ENCODE measurements at regions not wholly inside any gene's neighbourhood (a gene's known extent, or its start where the extent isn't known, plus 50 kb on each side); places are given as distances from the start of the nearest gene placed in this dataset.

- 94% methylated on average over 2 of the region's 2 CpGs for WGBS
- no peak overlapping the region for H3K4me3 ChIP-seq (ENCODE audit: low read length in 2 of 2)
These were observed 133.7 kb downstream of the TFPI2 start for GRCh38 chr7:93756890-93757289.

GRCh38 chr7:93751421-93751820 lies 139.1 kb downstream of the TFPI2 start:
- WGBS, result 94% methylated on average over 1 of the region's 1 CpG
- Histone ChIP-seq H3K4me3 (ENCODE audit: low read length in 2 of 2) (no peak overlapping the region), H3K27ac (ENCODE audit: low read depth in 1 of 2, low read length in 1 of 2) (no peak overlapping the region), H3K9me3 (ENCODE audit: control insufficient read depth in 2 of 2, insufficient read depth in 1 of 2, low read length in 1 of 2) (no peaks in the 10 kb centered on the region), H3K36me3 (ENCODE audit: control insufficient read depth in 2 of 2, insufficient read depth in 2 of 2, low read length in 1 of 2) (no peaks in the 10 kb centered on the region), H3K27me3 (ENCODE audit: control insufficient read depth in 2 of 2, insufficient read depth in 1 of 2, low read length in 1 of 2) (no peaks in the 10 kb centered on the region), H3K4me1 (ENCODE audit: control insufficient read depth in 2 of 2, insufficient read depth in 2 of 2, low read length in 2 of 2) (no peaks in the 10 kb centered on the region)
- no peak for DNase-seq (ENCODE audit: low read depth in 6 of 9, low spot score in 9 of 9)

More at GRCh38 chr7:93756890-93757289, 133.7 kb downstream of the TFPI2 start:
- Histone ChIP-seq H3K36me3 (ENCODE audit: control insufficient read depth in 2 of 2, insufficient read depth in 2 of 2, low read length in 1 of 2) (no peaks in the 10 kb centered on the region), H3K27ac (ENCODE audit: low read depth in 1 of 2, low read length in 1 of 2) (no peak overlapping the region), H3K27me3 (ENCODE audit: control insufficient read depth in 2 of 2, insufficient read depth in 1 of 2, low read length in 1 of 2) (no peaks in the 10 kb centered on the region), H3K4me1 (ENCODE audit: control insufficient read depth in 2 of 2, insufficient read depth in 2 of 2, low read length in 2 of 2) (no peaks in the 10 kb centered on the region), H3K9me3 (ENCODE audit: control insufficient read depth in 2 of 2, insufficient read depth in 1 of 2, low read length in 1 of 2) (no peaks in the 10 kb centered on the region)
- no peak for DNase-seq (ENCODE audit: low read depth in 6 of 9, low spot score in 9 of 9)

- WGBS, result 91% methylated on average over 1 of the region's 1 CpG
- DNase-seq (ENCODE audit: low read depth in 6 of 9, low spot score in 9 of 9), result no peak
- H3K27me3 ChIP-seq (ENCODE audit: control insufficient read depth in 2 of 2, insufficient read depth in 1 of 2, low read length in 1 of 2), result no peaks in the 10 kb centered on the region
- no peak overlapping the region for H3K4me3 ChIP-seq (ENCODE audit: low read length in 2 of 2)
- H3K4me1 ChIP-seq (ENCODE audit: control insufficient read depth in 2 of 2, insufficient read depth in 2 of 2, low read length in 2 of 2), result no peaks in the 10 kb centered on the region
- no peak overlapping the region for H3K27ac ChIP-seq (ENCODE audit: low read depth in 1 of 2, low read length in 1 of 2)
- H3K9me3 ChIP-seq (ENCODE audit: control insufficient read depth in 2 of 2, insufficient read depth in 1 of 2, low read length in 1 of 2), result no peaks in the 10 kb centered on the region
- H3K36me3 ChIP-seq (ENCODE audit: control insufficient read depth in 2 of 2, insufficient read depth in 2 of 2, low read length in 1 of 2), result no peaks in the 10 kb centered on the region
These were observed 139.6 kb downstream of the TFPI2 start for GRCh38 chr7:93750986-93751385.

- Histone ChIP-seq H3K36me3 (ENCODE audit: control insufficient read depth in 2 of 2, insufficient read depth in 2 of 2, low read length in 1 of 2) (no peaks in the 10 kb centered on the region), H3K27me3 (ENCODE audit: control insufficient read depth in 2 of 2, insufficient read depth in 1 of 2, low read length in 1 of 2) (no peaks in the 10 kb centered on the region), H3K27ac (ENCODE audit: low read depth in 1 of 2, low read length in 1 of 2) (no peak overlapping the region), H3K9me3 (ENCODE audit: control insufficient read depth in 2 of 2, insufficient read depth in 1 of 2, low read length in 1 of 2) (no peaks in the 10 kb centered on the region), H3K4me1 (ENCODE audit: control insufficient read depth in 2 of 2, insufficient read depth in 2 of 2, low read length in 2 of 2) (no peaks in the 10 kb centered on the region), H3K4me3 (ENCODE audit: low read length in 2 of 2) (no peak overlapping the region)
- DNase-seq (ENCODE audit: low read depth in 6 of 9, low spot score in 9 of 9), result no peak
- WGBS, result 94% methylated on average over 3 of the region's 3 CpGs
These were observed 143.5 kb downstream of the TFPI2 start for GRCh38 chr7:93747019-93747418.

GRCh38 chr7:93739424-93739823 lies 151.1 kb downstream of the TFPI2 start:
- no peak overlapping the region for H3K27ac ChIP-seq (ENCODE audit: low read depth in 1 of 2, low read length in 1 of 2)
- no peak overlapping the region for H3K4me3 ChIP-seq (ENCODE audit: low read length in 2 of 2)
- no peaks in the 10 kb centered on the region for H3K27me3 ChIP-seq (ENCODE audit: control insufficient read depth in 2 of 2, insufficient read depth in 1 of 2, low read length in 1 of 2)
- no peaks in the 10 kb centered on the region for H3K9me3 ChIP-seq (ENCODE audit: control insufficient read depth in 2 of 2, insufficient read depth in 1 of 2, low read length in 1 of 2)
- DNase-seq (ENCODE audit: low read depth in 6 of 9, low spot score in 9 of 9), result no peak
- no peaks in the 10 kb centered on the region for H3K4me1 ChIP-seq (ENCODE audit: control insufficient read depth in 2 of 2, insufficient read depth in 2 of 2, low read length in 2 of 2)
- no peaks in the 10 kb centered on the region for H3K36me3 ChIP-seq (ENCODE audit: control insufficient read depth in 2 of 2, insufficient read depth in 2 of 2, low read length in 1 of 2)

- no peak for DNase-seq (ENCODE audit: low read depth in 6 of 9, low spot score in 9 of 9)
These were observed 152.6 kb downstream of the TFPI2 start for GRCh38 chr7:93737953-93738352.

GRCh38 chr7:93736668-93737369 lies 153.7 kb downstream of the TFPI2 start:
- Histone ChIP-seq H3K4me3 (ENCODE audit: low read length in 2 of 2) (no peak overlapping the region), H3K9me3 (ENCODE audit: control insufficient read depth in 2 of 2, insufficient read depth in 1 of 2, low read length in 1 of 2) (no peaks in the 10 kb centered on the region), H3K4me1 (ENCODE audit: control insufficient read depth in 2 of 2, insufficient read depth in 2 of 2, low read length in 2 of 2) (no peaks in the 10 kb centered on the region), H3K27ac (ENCODE audit: low read depth in 1 of 2, low read length in 1 of 2) (no peak overlapping the region), H3K27me3 (ENCODE audit: control insufficient read depth in 2 of 2, insufficient read depth in 1 of 2, low read length in 1 of 2) (no peaks in the 10 kb centered on the region), H3K36me3 (ENCODE audit: control insufficient read depth in 2 of 2, insufficient read depth in 2 of 2, low read length in 1 of 2) (no peaks in the 10 kb centered on the region)
- 92% methylated on average over 2 of the region's 2 CpGs for WGBS
- DNase-seq (ENCODE audit: low read depth in 6 of 9, low spot score in 9 of 9), result no peak

More at GRCh38 chr7:93737953-93738352, 152.6 kb downstream of the TFPI2 start:
- Histone ChIP-seq H3K36me3 (ENCODE audit: control insufficient read depth in 2 of 2, insufficient read depth in 2 of 2, low read length in 1 of 2) (no peaks in the 10 kb centered on the region), H3K27me3 (ENCODE audit: control insufficient read depth in 2 of 2, insufficient read depth in 1 of 2, low read length in 1 of 2) (no peaks in the 10 kb centered on the region), H3K9me3 (ENCODE audit: control insufficient read depth in 2 of 2, insufficient read depth in 1 of 2, low read length in 1 of 2) (no peaks in the 10 kb centered on the region), H3K27ac (ENCODE audit: low read depth in 1 of 2, low read length in 1 of 2) (no peak overlapping the region), H3K4me3 (ENCODE audit: low read length in 2 of 2) (no peak overlapping the region), H3K4me1 (ENCODE audit: control insufficient read depth in 2 of 2, insufficient read depth in 2 of 2, low read length in 2 of 2) (no peaks in the 10 kb centered on the region)
- WGBS, result 96% methylated on average over 2 of the region's 2 CpGs

- DNase-seq (ENCODE audit: low read depth in 6 of 9, low spot score in 9 of 9), result no peak
- Histone ChIP-seq H3K36me3 (ENCODE audit: control insufficient read depth in 2 of 2, insufficient read depth in 2 of 2, low read length in 1 of 2) (no peaks in the 10 kb centered on the region), H3K4me3 (ENCODE audit: low read length in 2 of 2) (no peak overlapping the region), H3K9me3 (ENCODE audit: control insufficient read depth in 2 of 2, insufficient read depth in 1 of 2, low read length in 1 of 2) (no peaks in the 10 kb centered on the region), H3K27ac (ENCODE audit: low read depth in 1 of 2, low read length in 1 of 2) (no peak overlapping the region), H3K4me1 (ENCODE audit: control insufficient read depth in 2 of 2, insufficient read depth in 2 of 2, low read length in 2 of 2) (no peaks in the 10 kb centered on the region), H3K27me3 (ENCODE audit: control insufficient read depth in 2 of 2, insufficient read depth in 1 of 2, low read length in 1 of 2) (no peaks in the 10 kb centered on the region)
- WGBS, result 94% methylated on average over 2 of the region's 2 CpGs
These were observed 153.8 kb upstream of the CALCR start for GRCh38 chr7:93728292-93728691.

GRCh38 chr7:93725954-93726353 lies 151.4 kb upstream of the CALCR start:
- DNase-seq (ENCODE audit: low read depth in 6 of 9, low spot score in 9 of 9), result no peak
- WGBS, result 95% methylated on average over 4 of the region's 4 CpGs
- H3K4me1 ChIP-seq (ENCODE audit: control insufficient read depth in 2 of 2, insufficient read depth in 2 of 2, low read length in 2 of 2), result no peaks in the 10 kb centered on the region

More at GRCh38 chr7:93725954-93726353, 151.4 kb upstream of the CALCR start:
- Histone ChIP-seq H3K4me3 (ENCODE audit: low read length in 2 of 2) (no peak overlapping the region), H3K27ac (ENCODE audit: low read depth in 1 of 2, low read length in 1 of 2) (no peak overlapping the region), H3K27me3 (ENCODE audit: control insufficient read depth in 2 of 2, insufficient read depth in 1 of 2, low read length in 1 of 2) (no peaks in the 10 kb centered on the region), H3K36me3 (ENCODE audit: control insufficient read depth in 2 of 2, insufficient read depth in 2 of 2, low read length in 1 of 2) (no peaks in the 10 kb centered on the region), H3K9me3 (ENCODE audit: control insufficient read depth in 2 of 2, insufficient read depth in 1 of 2, low read length in 1 of 2) (no peaks in the 10 kb centered on the region)
